WTC11 (cell line): ENCODE measurements at regions not wholly inside any gene's neighbourhood (a gene's known extent, or its start where the extent isn't known, plus 50 kb on each side); places are given as distances from the start of the nearest gene placed in this dataset.
A peak's percentile ranks its signal among the peaks of the same experiment; 100 is the strongest.

Experiments
- ATAC-seq: fragments of 200-7000 bp; cut with Tn5 transposase; 2 replicates; pipeline ENCODE4 v1.10.0; 2021; ENCODE audit warnings: mild to moderate bottlenecking, moderate library complexity
- CTCF ChIA-PET: fragments of 300-600 bp; sonication (Branson Sonifier 250); formaldehyde crosslinking; loops from one replicate; lab custom pipeline; 2021; ENCODE audit warnings: antibody characterized with exemption; lab: Charles Lee
- POLR2A ChIA-PET: fragments of 350-600 bp; sonication (Branson Sonifier 250); formaldehyde crosslinking; loops from one replicate; lab custom pipeline; 2021; ENCODE audit warnings: antibody characterized with exemption; lab: Charles Lee
- DNase-seq: peaks from one replicate; pipeline ENCODE4 v3.0.0; 2021; ENCODE audit warnings: low spot score
- H3K27ac Mint-ChIP-seq: 2 replicates; pipeline ENCODE4 v1.8.0; 2021; ENCODE audit warnings: mixed read lengths
- H3K27me3 Mint-ChIP-seq: 2 replicates; pipeline ENCODE4 v1.8.0; 2021; ENCODE audit warnings: low read depth, mild to moderate bottlenecking, moderate library complexity, mixed read lengths
- H3K36me3 Mint-ChIP-seq: 2 replicates; pipeline ENCODE4 v1.8.0; 2021; ENCODE audit warnings: mixed read lengths
- H3K4me1 Mint-ChIP-seq: 2 replicates; pipeline ENCODE4 v1.8.0; 2022; ENCODE audit warnings: mixed read lengths
- H3K4me3 Mint-ChIP-seq: 2 replicates; pipeline ENCODE4 v1.8.0; 2021; ENCODE audit warnings: mild to moderate bottlenecking, moderate library complexity, mixed read lengths
- H3K9me3 Mint-ChIP-seq: 2 replicates; pipeline ENCODE4 v1.8.0; 2021; ENCODE audit warnings: mixed read lengths
- ELF4 ChIP-seq: sonication (generic); formaldehyde crosslinking; IDR thresholded peaks from 2 replicates; pipeline ENCODE4 v1.8.1; 2022; ENCODE audit warnings: low read depth, mild to moderate bottlenecking, moderate library complexity, missing genetic modification reagents
- EMX1 ChIP-seq: fragments of 250-450 bp; sonication (Bioruptor Pico); IDR thresholded peaks from 2 replicates; pipeline ENCODE4 v1.8.0; 2021; ENCODE audit warnings: mild to moderate bottlenecking
- ETV6 ChIP-seq: sonication (generic); formaldehyde crosslinking; IDR thresholded peaks from 2 replicates; pipeline ENCODE4 v1.8.1; 2022; ENCODE audit warnings: mild to moderate bottlenecking, missing genetic modification reagents
- FOXJ3 ChIP-seq: sonication (generic); formaldehyde crosslinking; IDR thresholded peaks from 2 replicates; pipeline ENCODE4 v1.9.0; 2021; ENCODE audit warnings: missing genetic modification reagents, mild to moderate bottlenecking, borderline replicate concordance
- GABPB1 ChIP-seq: sonication (generic); formaldehyde crosslinking; IDR thresholded peaks from 2 replicates; pipeline ENCODE4 v1.8.1; 2023; ENCODE audit warnings: mild to moderate bottlenecking, missing genetic modification reagents
- HMGA2 ChIP-seq: fragments of 250-450 bp; sonication (Bioruptor Pico); IDR thresholded peaks from 2 replicates; pipeline ENCODE4 v1.4.0; 2021; ENCODE audit warnings: mild to moderate bottlenecking, moderate library complexity
- IRF2 ChIP-seq: sonication (generic); formaldehyde crosslinking; IDR thresholded peaks from 2 replicates; pipeline ENCODE4 v1.8.0; 2022; ENCODE audit warnings: low read depth, missing genetic modification reagents, borderline replicate concordance
- NFATC4 ChIP-seq: fragments of 250-450 bp; sonication (Bioruptor Pico); IDR thresholded peaks from 2 replicates; pipeline ENCODE4 v1.9.0; 2021; ENCODE audit warnings: mild to moderate bottlenecking
- OVOL2 ChIP-seq: fragments of 250-450 bp; sonication (Bioruptor Pico); IDR thresholded peaks from 2 replicates; pipeline ENCODE4 v1.9.0; 2021; ENCODE audit warnings: mild to moderate bottlenecking, borderline replicate concordance
- RELA ChIP-seq: sonication (generic); formaldehyde crosslinking; IDR thresholded peaks from 2 replicates; pipeline ENCODE4 v1.8.1; 2022; ENCODE audit warnings: missing genetic modification reagents, mild to moderate bottlenecking, borderline replicate concordance
- ZNF396 ChIP-seq: fragments of 250-450 bp; sonication (Bioruptor Pico); IDR thresholded peaks from 2 replicates; pipeline ENCODE4 v1.8.0; 2021; ENCODE audit warnings: mild to moderate bottlenecking, moderate library complexity, borderline replicate concordance
- ZNF671 ChIP-seq: fragments of 250-450 bp; sonication (Bioruptor Pico); IDR thresholded peaks from 2 replicates; pipeline ENCODE4 v1.8.0; 2021; ENCODE audit warnings: mild to moderate bottlenecking
- TF ChIP-seq, protein P1 (sequence below): sonication (generic); formaldehyde crosslinking; IDR thresholded peaks from 2 replicates; pipeline ENCODE4 v1.8.0; 2022; ENCODE audit warnings: mild to moderate bottlenecking, missing genetic modification reagents
- TF ChIP-seq, protein P2 (sequence below): fragments of 250-450 bp; sonication (Bioruptor Pico); IDR thresholded peaks from 2 replicates; pipeline ENCODE4 v1.9.0; 2021; ENCODE audit warnings: mild to moderate bottlenecking, borderline replicate concordance
- TF ChIP-seq, protein P3 (sequence below): sonication (generic); formaldehyde crosslinking; IDR thresholded peaks from 2 replicates; pipeline ENCODE4 v1.8.0; 2023; ENCODE audit warnings: missing genetic modification reagents
- TF ChIP-seq, protein P4 (sequence below): sonication (generic); formaldehyde crosslinking; IDR thresholded peaks from 2 replicates; pipeline ENCODE4 v1.8.0; 2023; ENCODE audit warnings: mild to moderate bottlenecking, missing genetic modification reagents
- TF ChIP-seq, protein P5 (sequence below): fragments of 250-450 bp; sonication (Bioruptor Pico); conservative IDR thresholded peaks from 2 replicates; pipeline ENCODE4 v1.9.0; 2021; ENCODE audit warnings: mild to moderate bottlenecking
- TF ChIP-seq, protein P6 (sequence below): fragments of 250-450 bp; sonication (Bioruptor Pico); IDR thresholded peaks from 2 replicates; pipeline ENCODE4 v1.9.0; 2021; ENCODE audit warnings: mild to moderate bottlenecking

DNA sequence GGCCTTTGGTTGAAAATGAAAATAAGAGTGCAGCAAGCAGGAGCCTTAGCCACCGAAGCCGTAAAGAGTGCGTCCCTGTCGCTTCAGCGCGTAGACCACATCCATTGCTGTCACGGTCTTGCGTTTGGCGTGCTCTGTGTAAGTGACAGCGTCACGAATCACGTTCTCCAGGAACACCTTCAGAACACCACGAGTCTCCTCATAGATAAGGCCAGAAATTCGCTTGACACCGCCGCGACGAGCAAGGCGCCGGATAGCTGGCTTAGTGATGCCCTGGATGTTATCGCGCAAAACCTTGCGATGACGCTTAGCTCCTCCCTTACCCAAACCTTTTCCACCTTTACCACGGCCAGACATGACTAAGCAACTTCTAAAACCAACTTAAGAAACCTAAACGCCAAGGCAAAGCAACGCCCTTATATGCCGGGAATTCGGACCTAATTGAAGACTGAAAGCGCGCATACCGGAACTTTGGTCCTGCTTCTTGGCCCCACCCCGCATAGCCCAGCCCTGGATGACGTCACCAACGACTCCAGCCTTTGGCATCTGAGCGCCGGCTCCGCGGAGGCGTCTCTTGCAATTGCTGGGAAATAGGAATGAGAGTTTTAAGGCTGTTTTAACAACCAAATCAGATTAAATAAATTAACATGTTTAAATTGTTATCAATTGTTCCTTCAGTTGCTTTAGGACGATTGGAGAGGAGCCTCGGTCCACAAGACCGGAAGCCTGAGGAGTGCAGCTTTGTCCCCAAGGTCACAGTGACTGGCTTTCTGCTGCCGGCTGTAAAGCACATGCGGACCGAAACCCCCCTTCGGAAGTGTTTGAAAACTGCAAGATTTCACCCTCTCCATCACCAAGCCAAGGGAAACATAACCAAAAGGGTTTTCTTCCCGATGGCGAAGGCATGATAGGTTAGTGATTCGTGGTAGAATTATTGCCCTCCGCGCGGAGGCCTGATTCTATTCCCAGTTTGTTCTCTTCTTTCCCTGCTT is 79.6 kb upstream of the BTN3A2 start (continued):
- TF ChIP-seq HMGA2 (CRISPR knock-in tag) (no peak; the same call in 1 of the 2 replicates), IRF2 (CRISPR knock-in tag) (0 out of 2 replicates have a peak, but pooled peaks have one; percentile 12), ZNF396 (CRISPR knock-in tag) (no peak), EMX1 (peak; percentile 99), ETV6 (peak; percentile 87; the same call in 1 of the 2 replicates), OVOL2 (CRISPR knock-in tag) (0 out of 2 replicates have a peak, but pooled peaks have one; percentile 35), RELA (CRISPR knock-in tag) (no peak; the same call in 1 of the 2 replicates), FOXJ3 (0 out of 2 replicates have a peak, but pooled peaks have one; percentile 39)
- TF ChIP-seq, protein P1, sequence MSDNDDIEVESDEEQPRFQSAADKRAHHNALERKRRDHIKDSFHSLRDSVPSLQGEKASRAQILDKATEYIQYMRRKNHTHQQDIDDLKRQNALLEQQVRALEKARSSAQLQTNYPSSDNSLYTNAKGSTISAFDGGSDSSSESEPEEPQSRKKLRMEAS (CRISPR knock-in tag), result peak; percentile 75
- TF ChIP-seq, protein P2, sequence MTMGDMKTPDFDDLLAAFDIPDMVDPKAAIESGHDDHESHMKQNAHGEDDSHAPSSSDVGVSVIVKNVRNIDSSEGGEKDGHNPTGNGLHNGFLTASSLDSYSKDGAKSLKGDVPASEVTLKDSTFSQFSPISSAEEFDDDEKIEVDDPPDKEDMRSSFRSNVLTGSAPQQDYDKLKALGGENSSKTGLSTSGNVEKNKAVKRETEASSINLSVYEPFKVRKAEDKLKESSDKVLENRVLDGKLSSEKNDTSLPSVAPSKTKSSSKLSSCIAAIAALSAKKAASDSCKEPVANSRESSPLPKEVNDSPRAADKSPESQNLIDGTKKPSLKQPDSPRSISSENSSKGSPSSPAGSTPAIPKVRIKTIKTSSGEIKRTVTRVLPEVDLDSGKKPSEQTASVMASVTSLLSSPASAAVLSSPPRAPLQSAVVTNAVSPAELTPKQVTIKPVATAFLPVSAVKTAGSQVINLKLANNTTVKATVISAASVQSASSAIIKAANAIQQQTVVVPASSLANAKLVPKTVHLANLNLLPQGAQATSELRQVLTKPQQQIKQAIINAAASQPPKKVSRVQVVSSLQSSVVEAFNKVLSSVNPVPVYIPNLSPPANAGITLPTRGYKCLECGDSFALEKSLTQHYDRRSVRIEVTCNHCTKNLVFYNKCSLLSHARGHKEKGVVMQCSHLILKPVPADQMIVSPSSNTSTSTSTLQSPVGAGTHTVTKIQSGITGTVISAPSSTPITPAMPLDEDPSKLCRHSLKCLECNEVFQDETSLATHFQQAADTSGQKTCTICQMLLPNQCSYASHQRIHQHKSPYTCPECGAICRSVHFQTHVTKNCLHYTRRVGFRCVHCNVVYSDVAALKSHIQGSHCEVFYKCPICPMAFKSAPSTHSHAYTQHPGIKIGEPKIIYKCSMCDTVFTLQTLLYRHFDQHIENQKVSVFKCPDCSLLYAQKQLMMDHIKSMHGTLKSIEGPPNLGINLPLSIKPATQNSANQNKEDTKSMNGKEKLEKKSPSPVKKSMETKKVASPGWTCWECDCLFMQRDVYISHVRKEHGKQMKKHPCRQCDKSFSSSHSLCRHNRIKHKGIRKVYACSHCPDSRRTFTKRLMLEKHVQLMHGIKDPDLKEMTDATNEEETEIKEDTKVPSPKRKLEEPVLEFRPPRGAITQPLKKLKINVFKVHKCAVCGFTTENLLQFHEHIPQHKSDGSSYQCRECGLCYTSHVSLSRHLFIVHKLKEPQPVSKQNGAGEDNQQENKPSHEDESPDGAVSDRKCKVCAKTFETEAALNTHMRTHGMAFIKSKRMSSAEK, result peak; percentile 98
- TF ChIP-seq, protein P3, sequence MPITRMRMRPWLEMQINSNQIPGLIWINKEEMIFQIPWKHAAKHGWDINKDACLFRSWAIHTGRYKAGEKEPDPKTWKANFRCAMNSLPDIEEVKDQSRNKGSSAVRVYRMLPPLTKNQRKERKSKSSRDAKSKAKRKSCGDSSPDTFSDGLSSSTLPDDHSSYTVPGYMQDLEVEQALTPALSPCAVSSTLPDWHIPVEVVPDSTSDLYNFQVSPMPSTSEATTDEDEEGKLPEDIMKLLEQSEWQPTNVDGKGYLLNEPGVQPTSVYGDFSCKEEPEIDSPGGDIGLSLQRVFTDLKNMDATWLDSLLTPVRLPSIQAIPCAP (CRISPR knock-in tag), result peak; percentile 88; the same call in 1 of the 2 replicates
- TF ChIP-seq, protein P4, sequence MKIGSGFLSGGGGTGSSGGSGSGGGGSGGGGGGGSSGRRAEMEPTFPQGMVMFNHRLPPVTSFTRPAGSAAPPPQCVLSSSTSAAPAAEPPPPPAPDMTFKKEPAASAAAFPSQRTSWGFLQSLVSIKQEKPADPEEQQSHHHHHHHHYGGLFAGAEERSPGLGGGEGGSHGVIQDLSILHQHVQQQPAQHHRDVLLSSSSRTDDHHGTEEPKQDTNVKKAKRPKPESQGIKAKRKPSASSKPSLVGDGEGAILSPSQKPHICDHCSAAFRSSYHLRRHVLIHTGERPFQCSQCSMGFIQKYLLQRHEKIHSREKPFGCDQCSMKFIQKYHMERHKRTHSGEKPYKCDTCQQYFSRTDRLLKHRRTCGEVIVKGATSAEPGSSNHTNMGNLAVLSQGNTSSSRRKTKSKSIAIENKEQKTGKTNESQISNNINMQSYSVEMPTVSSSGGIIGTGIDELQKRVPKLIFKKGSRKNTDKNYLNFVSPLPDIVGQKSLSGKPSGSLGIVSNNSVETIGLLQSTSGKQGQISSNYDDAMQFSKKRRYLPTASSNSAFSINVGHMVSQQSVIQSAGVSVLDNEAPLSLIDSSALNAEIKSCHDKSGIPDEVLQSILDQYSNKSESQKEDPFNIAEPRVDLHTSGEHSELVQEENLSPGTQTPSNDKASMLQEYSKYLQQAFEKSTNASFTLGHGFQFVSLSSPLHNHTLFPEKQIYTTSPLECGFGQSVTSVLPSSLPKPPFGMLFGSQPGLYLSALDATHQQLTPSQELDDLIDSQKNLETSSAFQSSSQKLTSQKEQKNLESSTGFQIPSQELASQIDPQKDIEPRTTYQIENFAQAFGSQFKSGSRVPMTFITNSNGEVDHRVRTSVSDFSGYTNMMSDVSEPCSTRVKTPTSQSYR, result no peak

DNA sequence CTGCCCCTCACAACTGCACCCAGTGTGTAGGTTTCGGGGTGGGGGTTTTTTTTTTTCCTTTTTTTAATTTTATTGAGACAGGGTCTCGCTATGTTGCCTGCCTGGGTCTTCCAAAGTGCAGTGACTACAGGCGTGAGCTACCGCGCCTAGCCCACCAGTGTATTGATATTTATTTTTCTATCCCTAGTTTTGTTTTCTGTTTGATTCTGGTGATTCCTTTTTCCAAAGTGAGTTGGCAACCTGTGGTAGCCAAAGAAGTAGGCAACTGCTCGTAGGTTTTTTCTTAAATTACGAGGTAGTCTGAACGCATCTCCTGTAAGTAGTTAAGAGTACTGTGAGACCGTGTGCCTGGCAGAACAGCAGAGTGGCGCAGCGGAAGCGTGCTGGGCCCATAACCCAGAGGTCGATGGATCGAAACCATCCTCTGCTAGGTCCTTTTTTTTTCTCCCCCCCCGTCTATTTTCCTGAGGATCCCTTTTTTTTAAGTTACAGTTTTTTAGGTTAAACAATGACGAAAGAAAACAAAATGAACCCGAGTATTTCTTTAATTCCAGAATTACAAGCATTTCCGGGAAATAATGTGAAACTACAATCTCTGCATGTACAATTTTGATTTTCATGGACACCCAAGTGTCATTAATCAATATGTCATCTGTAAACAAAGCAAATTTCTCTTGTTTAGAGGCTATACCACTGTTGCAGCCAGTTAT is 78.7 kb upstream of the BTN3A2 start:
- peak overlapping the region; percentile 97 for H3K4me3 Mint-ChIP-seq
- peaks cover 4% of the 10 kb centered on the region for H3K27me3 Mint-ChIP-seq
- peak; percentile 62 for DNase-seq
- peaks cover 24% of the 10 kb centered on the region for H3K9me3 Mint-ChIP-seq
- POLR2A ChIA-PET, result interaction anchor here (1.0 to 4.4 kb wide), 9 partner anchors 14 to 1521 kb away, joined by 3 to 153 read pairs (median 15); a partner anchor contains a TSS
- CTCF ChIA-PET, result interaction anchor here (1.1 kb wide), 1 partner anchor 309 kb away, joined by 3 read pairs; no protein-coding TSS in a partner anchor
- H3K27ac Mint-ChIP-seq, result peak overlapping the region; percentile 100
- no peak for ATAC-seq
- H3K36me3 Mint-ChIP-seq, result peaks cover 12% of the 10 kb centered on the region
- H3K4me1 Mint-ChIP-seq, result peaks cover 14% of the 10 kb centered on the region
- TF ChIP-seq ELF4 (CRISPR knock-in tag) (no peak), ZNF671 (CRISPR knock-in tag) (peak; percentile 92), GABPB1 (CRISPR knock-in tag) (peak; percentile 51; the same call in 1 of the 2 replicates), NFATC4 (CRISPR knock-in tag) (peak; percentile 77; the same call in 1 of the 2 replicates), RELA (CRISPR knock-in tag) (no peak)
- TF ChIP-seq, protein P5, sequence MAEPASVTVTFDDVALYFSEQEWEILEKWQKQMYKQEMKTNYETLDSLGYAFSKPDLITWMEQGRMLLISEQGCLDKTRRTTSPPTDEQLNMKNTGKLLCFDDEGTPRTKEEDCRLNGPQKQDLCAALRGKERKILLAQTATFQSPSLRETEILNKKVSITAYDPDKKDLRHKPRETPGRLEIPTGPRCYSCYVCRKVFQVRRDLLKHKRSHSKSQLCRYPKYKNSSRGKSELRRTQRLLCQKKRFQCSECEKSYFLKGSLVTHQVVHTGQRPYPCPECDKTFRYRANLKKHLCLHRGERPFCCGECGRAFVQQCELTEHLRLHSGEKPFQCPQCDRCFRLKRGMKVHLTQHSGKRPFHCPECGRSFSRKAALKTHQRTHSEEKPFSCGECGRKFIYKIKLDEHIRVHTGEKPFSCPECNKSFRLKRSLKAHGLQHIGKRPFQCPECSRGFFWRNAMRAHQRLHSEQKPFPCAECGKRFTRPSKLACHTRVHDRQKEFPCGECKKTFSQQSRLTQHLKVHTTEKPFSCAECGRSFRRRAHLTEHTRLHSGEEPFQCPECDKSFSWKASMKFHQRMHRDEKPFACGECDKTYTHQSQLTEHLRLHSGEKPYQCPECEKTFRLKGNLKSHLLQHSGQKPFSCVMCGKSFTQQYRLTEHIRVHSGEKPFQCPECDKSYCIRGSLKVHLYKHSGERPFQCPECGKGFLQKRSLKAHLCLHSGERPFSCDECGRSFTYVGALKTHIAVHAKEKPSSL (CRISPR knock-in tag), result peak; percentile 73; the same call in 1 of the 2 replicates
- TF ChIP-seq, protein P6, sequence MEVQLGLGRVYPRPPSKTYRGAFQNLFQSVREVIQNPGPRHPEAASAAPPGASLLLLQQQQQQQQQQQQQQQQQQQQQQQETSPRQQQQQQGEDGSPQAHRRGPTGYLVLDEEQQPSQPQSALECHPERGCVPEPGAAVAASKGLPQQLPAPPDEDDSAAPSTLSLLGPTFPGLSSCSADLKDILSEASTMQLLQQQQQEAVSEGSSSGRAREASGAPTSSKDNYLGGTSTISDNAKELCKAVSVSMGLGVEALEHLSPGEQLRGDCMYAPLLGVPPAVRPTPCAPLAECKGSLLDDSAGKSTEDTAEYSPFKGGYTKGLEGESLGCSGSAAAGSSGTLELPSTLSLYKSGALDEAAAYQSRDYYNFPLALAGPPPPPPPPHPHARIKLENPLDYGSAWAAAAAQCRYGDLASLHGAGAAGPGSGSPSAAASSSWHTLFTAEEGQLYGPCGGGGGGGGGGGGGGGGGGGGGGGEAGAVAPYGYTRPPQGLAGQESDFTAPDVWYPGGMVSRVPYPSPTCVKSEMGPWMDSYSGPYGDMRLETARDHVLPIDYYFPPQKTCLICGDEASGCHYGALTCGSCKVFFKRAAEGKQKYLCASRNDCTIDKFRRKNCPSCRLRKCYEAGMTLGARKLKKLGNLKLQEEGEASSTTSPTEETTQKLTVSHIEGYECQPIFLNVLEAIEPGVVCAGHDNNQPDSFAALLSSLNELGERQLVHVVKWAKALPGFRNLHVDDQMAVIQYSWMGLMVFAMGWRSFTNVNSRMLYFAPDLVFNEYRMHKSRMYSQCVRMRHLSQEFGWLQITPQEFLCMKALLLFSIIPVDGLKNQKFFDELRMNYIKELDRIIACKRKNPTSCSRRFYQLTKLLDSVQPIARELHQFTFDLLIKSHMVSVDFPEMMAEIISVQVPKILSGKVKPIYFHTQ (CRISPR knock-in tag), result peak; percentile 96
